ENCODE measurements at regions not wholly inside any gene's neighbourhood (a gene's known extent, or its start where the extent isn't known, plus 50 kb on each side); places are given as distances from the start of the nearest gene placed in this dataset.
"Not testable (repeated sequence)": the region's sequence is repeated elsewhere in the genome, so short reads cannot be mapped to it uniquely, and the experiment has no call there.

DNA sequence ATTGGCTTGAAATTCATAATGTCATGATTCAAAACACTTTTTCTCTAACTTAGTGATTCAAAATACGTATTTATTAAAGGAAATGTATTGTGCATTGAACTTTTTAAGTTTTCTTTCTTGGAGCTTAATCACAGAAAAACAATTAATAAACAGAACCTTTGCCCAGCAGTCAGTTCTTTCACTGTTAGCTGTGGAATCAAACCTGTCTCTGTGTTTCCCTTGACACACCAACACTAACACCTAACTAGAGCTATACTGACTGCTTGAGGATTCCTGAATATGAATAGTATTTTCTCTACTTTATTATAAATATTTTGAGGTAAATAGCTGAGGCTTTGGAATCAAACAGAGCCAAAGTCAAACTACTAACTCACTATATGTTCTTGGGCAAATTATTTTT, 296.4 kb downstream of the HIVEP2 start:
- WGBS (ENCODE audit: insufficient coverage), result no CpG with 5 or more reads among the region's 1 CpG
- Histone ChIP-seq H3K79me2 (ENCODE audit: insufficient read depth, low read length) (no peaks in the 10 kb centered on the region), H3K9me3 (replicated peaks in 1 of 2; ENCODE audit: control insufficient read depth in 1 of 2, insufficient read depth in 1 of 2, low read length in 2 of 2) (no peaks in the 10 kb centered on the region), H3K4me2 (replicated peaks; ENCODE audit: extremely low read depth, low read length, poor library complexity, severe bottlenecking) (no peak overlapping the region), H3K27ac (ENCODE audit: low read depth in 1 of 2, low read length in 2 of 2) (no peak overlapping the region), H3K9ac (ENCODE audit: insufficient read depth, low read length, poor library complexity, severe bottlenecking) (no peak overlapping the region), H3K36me3 (replicated peaks in 1 of 2; ENCODE audit: control insufficient read depth in 1 of 2, insufficient read depth in 2 of 2, low read length in 2 of 2) (no peaks in the 10 kb centered on the region), H3K4me3 (replicated peaks in 1 of 3; ENCODE audit: low read depth in 2 of 3, low read length in 3 of 3) (no peak overlapping the region), H3K27me3 (ENCODE audit: control insufficient read depth in 2 of 2, insufficient read depth in 2 of 2, low read length in 2 of 2) (no peaks in the 10 kb centered on the region), H4K20me1 (ENCODE audit: insufficient read depth, low read length) (no peaks in the 10 kb centered on the region), H3K4me1 (ENCODE audit: control insufficient read depth in 1 of 2, insufficient read depth in 2 of 2, low read length in 2 of 2) (no peaks in the 10 kb centered on the region), H2AFZ (ENCODE audit: insufficient read depth, low read depth, low read length, poor library complexity, severe bottlenecking) (no peak overlapping the region)
- H3K36me3 Mint-ChIP-seq, result no peaks in the 10 kb centered on the region
- intact Hi-C loops (cut with micrococcal nuclease), result no loop called here
- no peak for DNase-seq
- no peaks in the 10 kb centered on the region for H3K4me1 Mint-ChIP-seq
- TF ChIP-seq, protein P1, sequence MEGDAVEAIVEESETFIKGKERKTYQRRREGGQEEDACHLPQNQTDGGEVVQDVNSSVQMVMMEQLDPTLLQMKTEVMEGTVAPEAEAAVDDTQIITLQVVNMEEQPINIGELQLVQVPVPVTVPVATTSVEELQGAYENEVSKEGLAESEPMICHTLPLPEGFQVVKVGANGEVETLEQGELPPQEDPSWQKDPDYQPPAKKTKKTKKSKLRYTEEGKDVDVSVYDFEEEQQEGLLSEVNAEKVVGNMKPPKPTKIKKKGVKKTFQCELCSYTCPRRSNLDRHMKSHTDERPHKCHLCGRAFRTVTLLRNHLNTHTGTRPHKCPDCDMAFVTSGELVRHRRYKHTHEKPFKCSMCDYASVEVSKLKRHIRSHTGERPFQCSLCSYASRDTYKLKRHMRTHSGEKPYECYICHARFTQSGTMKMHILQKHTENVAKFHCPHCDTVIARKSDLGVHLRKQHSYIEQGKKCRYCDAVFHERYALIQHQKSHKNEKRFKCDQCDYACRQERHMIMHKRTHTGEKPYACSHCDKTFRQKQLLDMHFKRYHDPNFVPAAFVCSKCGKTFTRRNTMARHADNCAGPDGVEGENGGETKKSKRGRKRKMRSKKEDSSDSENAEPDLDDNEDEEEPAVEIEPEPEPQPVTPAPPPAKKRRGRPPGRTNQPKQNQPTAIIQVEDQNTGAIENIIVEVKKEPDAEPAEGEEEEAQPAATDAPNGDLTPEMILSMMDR (IDR thresholded peaks at IDR 0.05), result no peak
- H3K4me3 Mint-ChIP-seq, result no peak overlapping the region
- no peak overlapping the region for H3K27ac Mint-ChIP-seq
- peaks cover 3 to 7% (median 3%) of the 10 kb centered on the region in 3 donors for H3K27me3 Mint-ChIP-seq (ENCODE audit: low read depth in 3 of 3)
- no peaks in the 10 kb centered on the region for H3K9me3 Mint-ChIP-seq

DNA sequence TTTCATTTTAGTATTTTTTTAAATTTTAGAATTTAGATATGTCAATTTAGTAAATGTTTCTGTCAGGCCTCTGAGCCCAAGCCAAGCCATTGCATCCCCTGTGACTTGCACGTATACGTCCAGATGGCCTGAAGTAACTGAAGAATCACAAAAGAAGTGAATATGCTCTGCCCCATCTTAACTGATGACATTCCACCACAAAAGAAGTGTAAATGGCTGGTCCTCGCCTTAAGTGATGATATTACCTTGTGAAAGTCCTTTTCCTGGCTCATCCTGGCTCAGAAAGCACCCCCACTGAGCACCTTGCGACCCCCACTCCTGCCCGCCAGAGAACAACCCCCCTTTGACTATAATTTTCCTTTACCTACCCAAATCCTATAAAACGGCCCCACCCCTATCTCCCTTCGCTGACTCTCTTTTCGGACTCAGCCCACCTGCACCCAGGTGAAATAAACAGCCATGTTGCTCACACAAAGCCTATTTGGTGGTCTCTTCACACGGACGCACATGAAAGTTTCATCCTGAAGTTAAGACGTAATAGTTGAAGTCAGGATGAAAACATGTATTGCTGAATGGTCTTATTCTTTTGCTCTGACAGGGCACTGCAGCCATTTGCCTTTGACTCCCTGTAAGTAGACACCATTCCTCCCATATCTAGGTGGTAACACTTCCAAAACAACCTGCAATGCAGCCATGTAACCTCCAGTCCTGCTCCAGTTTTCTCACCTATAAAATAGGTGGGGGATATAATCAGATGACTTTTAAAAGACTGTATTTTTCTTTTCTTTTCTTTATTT, 295.3 kb downstream of the HIVEP2 start:
- H3K9ac ChIP-seq (ENCODE audit: insufficient read depth, low read length, poor library complexity, severe bottlenecking); H3K4me3 Mint-ChIP-seq; H3K27ac ChIP-seq (ENCODE audit: low read depth in 1 of 2, low read length in 2 of 2); H3K36me3 ChIP-seq (replicated peaks in 1 of 2; ENCODE audit: control insufficient read depth in 1 of 2, insufficient read depth in 2 of 2, low read length in 2 of 2); H3K9me3 ChIP-seq (replicated peaks in 1 of 2; ENCODE audit: control insufficient read depth in 1 of 2, insufficient read depth in 1 of 2, low read length in 2 of 2); intact Hi-C loops (cut with micrococcal nuclease); H3K27me3 ChIP-seq (ENCODE audit: control insufficient read depth in 2 of 2, insufficient read depth in 2 of 2, low read length in 2 of 2); H3K9me3 Mint-ChIP-seq; H3K36me3 Mint-ChIP-seq; H3K4me1 ChIP-seq (ENCODE audit: control insufficient read depth in 1 of 2, insufficient read depth in 2 of 2, low read length in 2 of 2); H3K4me1 Mint-ChIP-seq; H3K79me2 ChIP-seq (ENCODE audit: insufficient read depth, low read length); H3K27me3 Mint-ChIP-seq (ENCODE audit: low read depth in 3 of 3); H2AFZ ChIP-seq (ENCODE audit: insufficient read depth, low read depth, low read length, poor library complexity, severe bottlenecking); H4K20me1 ChIP-seq (ENCODE audit: insufficient read depth, low read length); H3K4me2 ChIP-seq (replicated peaks; ENCODE audit: extremely low read depth, low read length, poor library complexity, severe bottlenecking); H3K4me3 ChIP-seq (replicated peaks in 1 of 3; ENCODE audit: low read depth in 2 of 3, low read length in 3 of 3); DNase-seq: not testable (repeated sequence)
- no CpG with 5 or more reads among the region's 11 CpGs for WGBS (ENCODE audit: insufficient coverage)
- peak overlapping the region in 1 of 7 donors; percentile 28 for H3K27ac Mint-ChIP-seq

All from CD14-positive monocyte (primary cell).